Right lobe of liver (tissue), 4 donors: ENCODE measurements at regions not wholly inside any gene's neighbourhood (a gene's known extent, or its start where the extent isn't known, plus 50 kb on each side); places are given as distances from the start of the nearest gene placed in this dataset.

Experiments used
- CTCF ChIP-seq, 4 donors: fragments of 200-600 bp in 3 of 4; fragments of 450-650 bp in 1 of 4; IDR thresholded peaks; one replicate each; pipeline versions ENCODE4 v1.5.1 to v1.8.0; 2016 to 2022; ENCODE audit warnings: antibody characterized with exemption in 4 of 4, mild to moderate bottlenecking in 2 of 4
- POLR2A ChIP-seq: fragments of 450-650 bp; IDR thresholded peaks from one replicate; pipeline ENCODE4 v1.6.1; 2017; ENCODE audit warnings: antibody characterized with exemption, mild to moderate bottlenecking
- donor health status: DM: no; HTN: no; CAD: no.
- donor health status: DM: no; HTN: no; CAD: no.
- donor health status: DM: no; HTN: yes; CAD: no.

GRCh38 chr2:239597216-239597615, 196.4 kb upstream of the HDAC4 start:
- no peak for TF ChIP-seq POLR2A
- no peak for TF ChIP-seq CTCF (IDR thresholded peaks at IDR 0.05)
